Uterus (tissue), 2 donors: ENCODE measurements at regions not wholly inside any gene's neighbourhood (a gene's known extent, or its start where the extent isn't known, plus 50 kb on each side); places are given as distances from the start of the nearest gene placed in this dataset.

Experiments
- CTCF ChIP-seq, 4 experiments: fragments of 200-600 bp in 2 of 4; fragments of 450-650 bp in 2 of 4; sonication (generic) in 2 of 4; IDR thresholded peaks; one replicate each; pipeline ENCODE4 v1.5.1; 2016 to 2019; ENCODE audit warnings: antibody characterized with exemption in 4 of 4, mild to moderate bottlenecking in 2 of 4, moderate library complexity in 1 of 4
- POLR2A ChIP-seq, 2 donors: fragments of 450-650 bp; IDR thresholded peaks; one replicate each; pipeline ENCODE4 v1.6.1; 2016; ENCODE audit warnings: antibody characterized with exemption in 2 of 2, mild to moderate bottlenecking in 1 of 2, moderate library complexity in 1 of 2

GRCh38 chr1:233435622-233436021, 108.1 kb downstream of the MAP3K21 start:
- no peak for TF ChIP-seq CTCF (IDR thresholded peaks at IDR 0.05)
- no peak for TF ChIP-seq POLR2A (IDR thresholded peaks at IDR 0.05)
